HEK293T (cell line): ENCODE measurements at regions not wholly inside any gene's neighbourhood (a gene's known extent, or its start where the extent isn't known, plus 50 kb on each side); places are given as distances from the start of the nearest gene placed in this dataset.

Experiments used
- BHLHE40 ChIP-seq: fragments of 450-650 bp; IDR thresholded peaks from 2 replicates; pipeline ENCODE4 v1.6.1; 2016; ENCODE audit warnings: mild to moderate bottlenecking, moderate library complexity, borderline replicate concordance
- ZNF384 ChIP-seq: fragments of 450-650 bp; IDR thresholded peaks from 2 replicates; pipeline ENCODE4 v1.6.1; 2016
- TF ChIP-seq, protein P1 (sequence below): fragments of 450-650 bp; IDR thresholded peaks from 2 replicates; pipeline ENCODE4 v1.6.1; 2016

GRCh38 chr9:117963493-117964090 lies 259.4 kb downstream of the TLR4 start:
- TF ChIP-seq ZNF384 = no peak
- TF ChIP-seq BHLHE40 = no peak
- TF ChIP-seq, protein P1, sequence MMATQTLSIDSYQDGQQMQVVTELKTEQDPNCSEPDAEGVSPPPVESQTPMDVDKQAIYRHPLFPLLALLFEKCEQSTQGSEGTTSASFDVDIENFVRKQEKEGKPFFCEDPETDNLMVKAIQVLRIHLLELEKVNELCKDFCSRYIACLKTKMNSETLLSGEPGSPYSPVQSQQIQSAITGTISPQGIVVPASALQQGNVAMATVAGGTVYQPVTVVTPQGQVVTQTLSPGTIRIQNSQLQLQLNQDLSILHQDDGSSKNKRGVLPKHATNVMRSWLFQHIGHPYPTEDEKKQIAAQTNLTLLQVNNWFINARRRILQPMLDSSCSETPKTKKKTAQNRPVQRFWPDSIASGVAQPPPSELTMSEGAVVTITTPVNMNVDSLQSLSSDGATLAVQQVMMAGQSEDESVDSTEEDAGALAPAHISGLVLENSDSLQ = no peak
